Upper lobe of right lung (tissue), 1 donor: ENCODE measurements at regions not wholly inside any gene's neighbourhood (a gene's known extent, or its start where the extent isn't known, plus 50 kb on each side); places are given as distances from the start of the nearest gene placed in this dataset.

ENCODE experiments used
- ATAC-seq: fragments of 200-7000 bp; cut with Tn5 transposase; one replicate; pipeline ENCODE4 v1.9.1; 2020; ENCODE audit warnings: mild to moderate bottlenecking, moderate library complexity
- DNase-seq: peaks from one replicate; pipeline ENCODE4 v3.0.0-alpha.2; 2020
- H3K27ac ChIP-seq: fragments of 200-600 bp; one replicate; pipeline ENCODE4 v1.8.0; 2022
- H3K27me3 ChIP-seq: fragments of 200-600 bp; one replicate; pipeline ENCODE4 v1.8.0; 2022; ENCODE audit warnings: mild to moderate bottlenecking
- H3K36me3 ChIP-seq: fragments of 200-600 bp; one replicate; pipeline ENCODE4 v1.8.0; 2022
- H3K4me1 ChIP-seq: fragments of 200-600 bp; one replicate; pipeline ENCODE4 v1.8.0; 2022
- H3K4me3 ChIP-seq: fragments of 200-600 bp; one replicate; pipeline ENCODE4 v1.8.0; 2022; ENCODE audit warnings: mild to moderate bottlenecking
- H3K9me3 ChIP-seq: fragments of 200-600 bp; one replicate; pipeline ENCODE4 v1.8.0; 2022
- CTCF ChIP-seq: fragments of 200-600 bp; IDR thresholded peaks from one replicate; pipeline ENCODE4 v1.8.0; 2022; ENCODE audit warnings: antibody characterized with exemption
- intact Hi-C: fragments of 100-400 bp; cut with DNase I; formaldehyde crosslinking; loops from one replicate; pipeline ENCODE4 v1.11.0; 2022
- donor health status: DM: no; HTN: yes; CAD: no; lungs with severe emphysema.

GRCh38 chr6:148286563-148286962, 56.1 kb upstream of the SASH1 start:
- DNase-seq (no peak), ATAC-seq (no peak)

GRCh38 chr6:148287623-148288333, 54.9 kb upstream of the SASH1 start:
- Histone ChIP-seq H3K36me3 (no peaks in the 10 kb centered on the region), H3K27me3 (no peaks in the 10 kb centered on the region), H3K4me3 (no peak overlapping the region), H3K27ac (no peak overlapping the region), H3K4me1 (peaks cover 8% of the 10 kb centered on the region), H3K9me3 (no peaks in the 10 kb centered on the region)
- no peak for TF ChIP-seq CTCF
- DNase-seq (no peak), ATAC-seq (no peak)
- intact Hi-C loops: no loop called here

More at GRCh38 chr6:148286563-148286962, 56.1 kb upstream of the SASH1 start:
- Histone ChIP-seq H3K27ac (no peak overlapping the region), H3K4me3 (no peak overlapping the region), H3K27me3 (no peaks in the 10 kb centered on the region), H3K9me3 (no peaks in the 10 kb centered on the region), H3K4me1 (no peaks in the 10 kb centered on the region), H3K36me3 (no peaks in the 10 kb centered on the region)
- intact Hi-C loops: no loop called here
- TF ChIP-seq CTCF: no peak

- no peaks in the 10 kb centered on the region for H3K9me3 ChIP-seq
- intact Hi-C loops: no loop called here
- H3K4me1 ChIP-seq: peaks cover 8% of the 10 kb centered on the region
- no peak for ATAC-seq
- no peak for DNase-seq
- no peak for TF ChIP-seq CTCF
- H3K36me3 ChIP-seq: no peaks in the 10 kb centered on the region
- H3K27ac ChIP-seq: no peak overlapping the region
- H3K27me3 ChIP-seq: no peaks in the 10 kb centered on the region
- H3K4me3 ChIP-seq: no peak overlapping the region
These were observed 54.1 kb upstream of the SASH1 start for GRCh38 chr6:148288541-148288940.

GRCh38 chr6:148289153-148289552, 53.5 kb upstream of the SASH1 start:
- no peak for ATAC-seq

GRCh38 chr6:148291876-148292275, 50.8 kb upstream of the SASH1 start:
- ATAC-seq: no peak
- Histone ChIP-seq H3K27ac (no peak overlapping the region), H3K36me3 (no peaks in the 10 kb centered on the region), H3K4me1 (peaks cover 8% of the 10 kb centered on the region), H3K4me3 (no peak overlapping the region), H3K27me3 (no peaks in the 10 kb centered on the region), H3K9me3 (no peaks in the 10 kb centered on the region)
- no peak for DNase-seq
- TF ChIP-seq CTCF: no peak
- intact Hi-C loops: no loop called here

More at GRCh38 chr6:148289153-148289552, 53.5 kb upstream of the SASH1 start:
- Histone ChIP-seq H3K36me3 (no peaks in the 10 kb centered on the region), H3K4me3 (no peak overlapping the region), H3K9me3 (no peaks in the 10 kb centered on the region), H3K27ac (no peak overlapping the region), H3K27me3 (no peaks in the 10 kb centered on the region), H3K4me1 (peaks cover 8% of the 10 kb centered on the region)
- TF ChIP-seq CTCF: no peak
- intact Hi-C loops: no loop called here
- no peak for DNase-seq
